ENCODE measurements at regions not wholly inside any gene's neighbourhood (a gene's known extent, or its start where the extent isn't known, plus 50 kb on each side); places are given as distances from the start of the nearest gene placed in this dataset.

DNA sequence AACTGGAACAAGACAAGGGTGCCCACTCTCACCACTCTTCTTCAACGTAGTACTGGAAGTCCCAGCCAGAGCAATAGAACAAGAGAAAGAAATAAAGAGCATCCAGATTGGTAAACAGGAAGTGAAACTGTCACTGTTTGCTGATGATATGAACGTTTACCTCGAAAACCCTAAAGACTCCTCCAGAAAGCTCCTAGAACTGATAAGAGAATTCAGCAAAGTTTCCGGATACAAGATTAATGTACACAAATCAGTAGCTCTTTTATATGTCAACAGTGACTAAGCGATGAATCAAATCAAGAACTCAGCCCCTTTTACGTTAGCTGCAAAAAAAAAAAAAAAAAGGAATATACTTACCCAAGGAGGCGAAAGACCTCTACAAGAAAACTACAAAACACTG, 306.6 kb downstream of the PLK2 start:
- TF ChIP-seq, protein P1, sequence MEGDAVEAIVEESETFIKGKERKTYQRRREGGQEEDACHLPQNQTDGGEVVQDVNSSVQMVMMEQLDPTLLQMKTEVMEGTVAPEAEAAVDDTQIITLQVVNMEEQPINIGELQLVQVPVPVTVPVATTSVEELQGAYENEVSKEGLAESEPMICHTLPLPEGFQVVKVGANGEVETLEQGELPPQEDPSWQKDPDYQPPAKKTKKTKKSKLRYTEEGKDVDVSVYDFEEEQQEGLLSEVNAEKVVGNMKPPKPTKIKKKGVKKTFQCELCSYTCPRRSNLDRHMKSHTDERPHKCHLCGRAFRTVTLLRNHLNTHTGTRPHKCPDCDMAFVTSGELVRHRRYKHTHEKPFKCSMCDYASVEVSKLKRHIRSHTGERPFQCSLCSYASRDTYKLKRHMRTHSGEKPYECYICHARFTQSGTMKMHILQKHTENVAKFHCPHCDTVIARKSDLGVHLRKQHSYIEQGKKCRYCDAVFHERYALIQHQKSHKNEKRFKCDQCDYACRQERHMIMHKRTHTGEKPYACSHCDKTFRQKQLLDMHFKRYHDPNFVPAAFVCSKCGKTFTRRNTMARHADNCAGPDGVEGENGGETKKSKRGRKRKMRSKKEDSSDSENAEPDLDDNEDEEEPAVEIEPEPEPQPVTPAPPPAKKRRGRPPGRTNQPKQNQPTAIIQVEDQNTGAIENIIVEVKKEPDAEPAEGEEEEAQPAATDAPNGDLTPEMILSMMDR (IDR thresholded peaks at IDR 0.05; ENCODE audit: insufficient read depth, low read length): no peak
- TF ChIP-seq POLR2AphosphoS5 (IDR thresholded peaks at IDR 0.05; ENCODE audit: low read depth) (no peak), SPI1 (IDR thresholded peaks at IDR 0.05; ENCODE audit: borderline replicate concordance, low read depth) (no peak), GABPA (IDR thresholded peaks at IDR 0.05; ENCODE audit: low read depth) (no peak)
- TF ChIP-seq, protein P2, sequence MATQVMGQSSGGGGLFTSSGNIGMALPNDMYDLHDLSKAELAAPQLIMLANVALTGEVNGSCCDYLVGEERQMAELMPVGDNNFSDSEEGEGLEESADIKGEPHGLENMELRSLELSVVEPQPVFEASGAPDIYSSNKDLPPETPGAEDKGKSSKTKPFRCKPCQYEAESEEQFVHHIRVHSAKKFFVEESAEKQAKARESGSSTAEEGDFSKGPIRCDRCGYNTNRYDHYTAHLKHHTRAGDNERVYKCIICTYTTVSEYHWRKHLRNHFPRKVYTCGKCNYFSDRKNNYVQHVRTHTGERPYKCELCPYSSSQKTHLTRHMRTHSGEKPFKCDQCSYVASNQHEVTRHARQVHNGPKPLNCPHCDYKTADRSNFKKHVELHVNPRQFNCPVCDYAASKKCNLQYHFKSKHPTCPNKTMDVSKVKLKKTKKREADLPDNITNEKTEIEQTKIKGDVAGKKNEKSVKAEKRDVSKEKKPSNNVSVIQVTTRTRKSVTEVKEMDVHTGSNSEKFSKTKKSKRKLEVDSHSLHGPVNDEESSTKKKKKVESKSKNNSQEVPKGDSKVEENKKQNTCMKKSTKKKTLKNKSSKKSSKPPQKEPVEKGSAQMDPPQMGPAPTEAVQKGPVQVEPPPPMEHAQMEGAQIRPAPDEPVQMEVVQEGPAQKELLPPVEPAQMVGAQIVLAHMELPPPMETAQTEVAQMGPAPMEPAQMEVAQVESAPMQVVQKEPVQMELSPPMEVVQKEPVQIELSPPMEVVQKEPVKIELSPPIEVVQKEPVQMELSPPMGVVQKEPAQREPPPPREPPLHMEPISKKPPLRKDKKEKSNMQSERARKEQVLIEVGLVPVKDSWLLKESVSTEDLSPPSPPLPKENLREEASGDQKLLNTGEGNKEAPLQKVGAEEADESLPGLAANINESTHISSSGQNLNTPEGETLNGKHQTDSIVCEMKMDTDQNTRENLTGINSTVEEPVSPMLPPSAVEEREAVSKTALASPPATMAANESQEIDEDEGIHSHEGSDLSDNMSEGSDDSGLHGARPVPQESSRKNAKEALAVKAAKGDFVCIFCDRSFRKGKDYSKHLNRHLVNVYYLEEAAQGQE (IDR thresholded peaks at IDR 0.05; ENCODE audit: insufficient replicate concordance, low read depth): no peak
